Activated naive CD8-positive, alpha-beta T cell treated with anti-CD3 and anti-CD28 coated beads, Interleukin-2, amount 50 U/mL, for 24 hours (primary cell): ENCODE measurements at regions not wholly inside any gene's neighbourhood (a gene's known extent, or its start where the extent isn't known, plus 50 kb on each side); places are given as distances from the start of the nearest gene placed in this dataset.
"Not testable (repeated sequence)": the region's sequence is repeated elsewhere in the genome, so short reads cannot be mapped to it uniquely, and the experiment has no call there.

ENCODE experiments used
- ATAC-seq: fragments of 150-1000 bp; cut with Tn5 transposase; one replicate; pipeline ENCODE4 v1.10.0; 2021
- DNase-seq: peaks from one replicate; pipeline ENCODE4 v3.0.0; 2021
- H3K27ac Mint-ChIP-seq: one replicate; pipeline ENCODE4 v1.8.0; 2021; ENCODE audit warnings: mild to moderate bottlenecking, mixed read lengths
- H3K27me3 Mint-ChIP-seq: one replicate; pipeline ENCODE4 v1.8.0; 2021; ENCODE audit warnings: mixed read lengths
- H3K36me3 Mint-ChIP-seq: one replicate; pipeline ENCODE4 v1.8.0; 2021; ENCODE audit warnings: low read depth, mixed read lengths
- H3K4me1 Mint-ChIP-seq: one replicate; pipeline ENCODE4 v1.8.0; 2021; ENCODE audit warnings: mixed read lengths
- H3K4me3 Mint-ChIP-seq: one replicate; pipeline ENCODE4 v1.8.0; 2021; ENCODE audit warnings: mild to moderate bottlenecking, moderate library complexity, mixed read lengths
- H3K9me3 Mint-ChIP-seq: one replicate; pipeline ENCODE4 v1.8.0; 2021; ENCODE audit warnings: mixed read lengths

GRCh38 chr7:113628948-113629847, 289.6 kb downstream of the PPP1R3A start:
- DNase-seq = no peak

GRCh38 chr7:113625494-113626102, 293.2 kb downstream of the PPP1R3A start:
- DNase-seq (no peak), ATAC-seq (no peak)
- H3K4me3 Mint-ChIP-seq = no peak overlapping the region
- H3K4me1 Mint-ChIP-seq = no peaks in the 10 kb centered on the region
- H3K27ac Mint-ChIP-seq = no peak overlapping the region
- peaks cover 10% of the 10 kb centered on the region for H3K9me3 Mint-ChIP-seq
- no peaks in the 10 kb centered on the region for H3K27me3 Mint-ChIP-seq
- H3K36me3 Mint-ChIP-seq = no peaks in the 10 kb centered on the region

More at GRCh38 chr7:113628948-113629847, 289.6 kb downstream of the PPP1R3A start:
- H3K4me3 Mint-ChIP-seq = no peak overlapping the region
- no peaks in the 10 kb centered on the region for H3K27me3 Mint-ChIP-seq
- H3K36me3 Mint-ChIP-seq = no peaks in the 10 kb centered on the region
- H3K27ac Mint-ChIP-seq = no peak overlapping the region
- H3K4me1 Mint-ChIP-seq = no peaks in the 10 kb centered on the region
- H3K9me3 Mint-ChIP-seq = no peaks in the 10 kb centered on the region
- no peak for ATAC-seq

GRCh38 chr7:113622796-113623195, 296.0 kb downstream of the PPP1R3A start:
- Mint-ChIP-seq H3K36me3 (peaks cover 3% of the 10 kb centered on the region), H3K27ac (no peak overlapping the region), H3K9me3 (peaks cover 14% of the 10 kb centered on the region), H3K27me3 (no peaks in the 10 kb centered on the region), H3K4me1 (no peaks in the 10 kb centered on the region), H3K4me3 (no peak overlapping the region)
- DNase-seq (no peak), ATAC-seq (no peak)

- no peak overlapping the region for H3K27ac Mint-ChIP-seq
- H3K36me3 Mint-ChIP-seq = no peaks in the 10 kb centered on the region
- no peaks in the 10 kb centered on the region for H3K4me1 Mint-ChIP-seq
- peaks cover 4% of the 10 kb centered on the region for H3K9me3 Mint-ChIP-seq
- DNase-seq = no peak
- no peaks in the 10 kb centered on the region for H3K27me3 Mint-ChIP-seq
- ATAC-seq = no peak
- H3K4me3 Mint-ChIP-seq = no peak overlapping the region
Observed at GRCh38 chr7:113610572-113610971, 308.2 kb downstream of the PPP1R3A start.

- Mint-ChIP-seq H3K36me3 (no peaks in the 10 kb centered on the region), H3K27me3 (no peaks in the 10 kb centered on the region), H3K27ac (no peak overlapping the region), H3K9me3 (peaks cover 1% of the 10 kb centered on the region), H3K4me3 (no peak overlapping the region), H3K4me1 (no peaks in the 10 kb centered on the region)
- no peak for ATAC-seq
- no peak for DNase-seq
Observed at GRCh38 chr7:113608782-113609181, 310.0 kb downstream of the PPP1R3A start.

GRCh38 chr7:113606325-113606724, 312.5 kb downstream of the PPP1R3A start:
- no peaks in the 10 kb centered on the region for H3K9me3 Mint-ChIP-seq
- no peaks in the 10 kb centered on the region for H3K4me1 Mint-ChIP-seq
- H3K36me3 Mint-ChIP-seq = no peaks in the 10 kb centered on the region
- no peak overlapping the region for H3K27ac Mint-ChIP-seq
- ATAC-seq (no peak), DNase-seq (no peak)
- no peak overlapping the region for H3K4me3 Mint-ChIP-seq
- no peaks in the 10 kb centered on the region for H3K27me3 Mint-ChIP-seq

GRCh38 chr7:113600428-113600827, 318.4 kb downstream of the PPP1R3A start:
- not testable (repeated sequence) for H3K4me3 Mint-ChIP-seq, H3K4me1 Mint-ChIP-seq, H3K27ac Mint-ChIP-seq, DNase-seq, H3K9me3 Mint-ChIP-seq, ATAC-seq, H3K27me3 Mint-ChIP-seq, H3K36me3 Mint-ChIP-seq

GRCh38 chr7:113593455-113593854, 325.4 kb downstream of the PPP1R3A start:
- H3K36me3 Mint-ChIP-seq, ATAC-seq, H3K27ac Mint-ChIP-seq, H3K27me3 Mint-ChIP-seq, H3K9me3 Mint-ChIP-seq, H3K4me1 Mint-ChIP-seq, DNase-seq, H3K4me3 Mint-ChIP-seq: not testable (repeated sequence)

GRCh38 chr7:113592924-113593323, 325.9 kb downstream of the PPP1R3A start:
- not testable (repeated sequence) for H3K36me3 Mint-ChIP-seq, DNase-seq, ATAC-seq, H3K4me3 Mint-ChIP-seq, H3K4me1 Mint-ChIP-seq, H3K9me3 Mint-ChIP-seq, H3K27me3 Mint-ChIP-seq, H3K27ac Mint-ChIP-seq

- Mint-ChIP-seq H3K4me3 (no peak overlapping the region), H3K4me1 (no peaks in the 10 kb centered on the region), H3K27me3 (no peaks in the 10 kb centered on the region), H3K36me3 (no peaks in the 10 kb centered on the region), H3K9me3 (no peaks in the 10 kb centered on the region), H3K27ac (no peak overlapping the region)
- DNase-seq (no peak), ATAC-seq (no peak)
Observed at GRCh38 chr7:113582471-113582870, 336.3 kb downstream of the PPP1R3A start.

- not testable (repeated sequence) for H3K4me1 Mint-ChIP-seq, ATAC-seq, H3K27ac Mint-ChIP-seq, H3K9me3 Mint-ChIP-seq, H3K27me3 Mint-ChIP-seq, DNase-seq, H3K36me3 Mint-ChIP-seq, H3K4me3 Mint-ChIP-seq
Observed at GRCh38 chr7:113563257-113563656, 355.6 kb downstream of the PPP1R3A start.

- Mint-ChIP-seq H3K9me3 (no peaks in the 10 kb centered on the region), H3K27ac (no peak overlapping the region), H3K36me3 (no peaks in the 10 kb centered on the region), H3K27me3 (no peaks in the 10 kb centered on the region), H3K4me1 (no peaks in the 10 kb centered on the region), H3K4me3 (no peak overlapping the region)
- ATAC-seq (no peak), DNase-seq (no peak)
Observed at GRCh38 chr7:113562801-113563200, 356.0 kb downstream of the PPP1R3A start.

GRCh38 chr7:113562242-113562641, 356.6 kb downstream of the PPP1R3A start:
- ATAC-seq (no peak), DNase-seq (no peak)
- H3K4me1 Mint-ChIP-seq = no peaks in the 10 kb centered on the region
- H3K4me3 Mint-ChIP-seq = no peak overlapping the region
- H3K27me3 Mint-ChIP-seq = no peaks in the 10 kb centered on the region
- H3K36me3 Mint-ChIP-seq = no peaks in the 10 kb centered on the region
- H3K9me3 Mint-ChIP-seq = no peaks in the 10 kb centered on the region
- no peak overlapping the region for H3K27ac Mint-ChIP-seq

- H3K4me3 Mint-ChIP-seq = no peak overlapping the region
- H3K27ac Mint-ChIP-seq = no peak overlapping the region
- no peaks in the 10 kb centered on the region for H3K4me1 Mint-ChIP-seq
- H3K27me3 Mint-ChIP-seq = no peaks in the 10 kb centered on the region
- ATAC-seq = no peak
- H3K36me3 Mint-ChIP-seq = no peaks in the 10 kb centered on the region
- no peak for DNase-seq
- no peaks in the 10 kb centered on the region for H3K9me3 Mint-ChIP-seq
Observed at GRCh38 chr7:113561446-113561845, 357.4 kb downstream of the PPP1R3A start.

- Mint-ChIP-seq H3K4me3 (no peak overlapping the region), H3K9me3 (peaks cover under 1% of the 10 kb centered on the region), H3K27ac (no peak overlapping the region), H3K36me3 (no peaks in the 10 kb centered on the region), H3K27me3 (no peaks in the 10 kb centered on the region), H3K4me1 (no peaks in the 10 kb centered on the region)
- ATAC-seq = no peak
- DNase-seq = no peak
Observed at GRCh38 chr7:113550966-113551365, 367.8 kb downstream of the PPP1R3A start.
